ENCODE measurements at regions not wholly inside any gene's neighbourhood (a gene's known extent, or its start where the extent isn't known, plus 50 kb on each side); places are given as distances from the start of the nearest gene placed in this dataset.
A peak's percentile ranks its signal among the peaks of the same experiment; 100 is the strongest.

GRCh38 chr4:34861666-34862065 is 1382.6 kb downstream of the ARAP2 start:
- Histone ChIP-seq H3K36me3 (ENCODE audit: control insufficient read depth in 1 of 2, insufficient read depth in 2 of 2, low read length in 2 of 2) (no peaks in the 10 kb centered on the region), H3K9me3 (ENCODE audit: control insufficient read depth in 1 of 2, insufficient read depth in 1 of 2, low read depth in 1 of 2, low read length in 2 of 2) (no peaks in the 10 kb centered on the region), H3K27me3 (ENCODE audit: insufficient read depth, low read length) (no peaks in the 10 kb centered on the region), H3K9ac (ENCODE audit: low read length) (no peak overlapping the region), H3K4me1 (ENCODE audit: control insufficient read depth in 1 of 2, insufficient read depth in 2 of 2, low read length in 2 of 2) (no peaks in the 10 kb centered on the region), H3K79me2 (ENCODE audit: insufficient read depth, low read length) (no peaks in the 10 kb centered on the region), H4K20me1 (ENCODE audit: insufficient read depth) (no peaks in the 10 kb centered on the region), H3K4me3 (replicated peaks in 1 of 2; ENCODE audit: low read depth in 1 of 2, low read length in 2 of 2) (no peak overlapping the region), H3K27ac (ENCODE audit: low read depth, low read length) (no peak overlapping the region), H3K9me2 (ENCODE audit: insufficient read depth) (no peaks in the 10 kb centered on the region), H2AFZ (ENCODE audit: low read depth, low read length, poor library complexity, severe bottlenecking) (no peak overlapping the region), H3K4me2 (ENCODE audit: low read length) (no peak overlapping the region)
- no TSS peak for BruUV-seq (replicated peaks)
- intact Hi-C loops (cut with micrococcal nuclease): no loop called here
- TF ChIP-seq EZH2 (IDR thresholded peaks at IDR 0.05) (no peak), MAX (IDR thresholded peaks at IDR 0.05) (no peak), FOSL1 (IDR thresholded peaks at IDR 0.05; ENCODE audit: low read depth) (no peak), EGR1 (IDR thresholded peaks at IDR 0.05; ENCODE audit: low read depth) (no peak), ZFX (IDR thresholded peaks at IDR 0.05) (no peak), CBX3 (IDR thresholded peaks at IDR 0.05; ENCODE audit: low read depth) (no peak), SP1 (IDR thresholded peaks at IDR 0.05; ENCODE audit: low read depth) (no peak), JUND (IDR thresholded peaks at IDR 0.05) (no peak), ZBTB33 (IDR thresholded peaks at IDR 0.05; ENCODE audit: extremely low read depth, insufficient replicate concordance, low read length) (no peak), POLR2A (IDR thresholded peaks at IDR 0.05; ENCODE audit: borderline replicate concordance, extremely low read depth, insufficient read depth, insufficient read length) (no peak), RAD21 (IDR thresholded peaks at IDR 0.05; ENCODE audit: low read depth) (no peak)
- ChIA-PET CTCF (no interaction called here), POLR2A (no interaction called here), RAD21 (ENCODE audit: low non-redundant PET in 1 of 2, low total read pairs in 2 of 2, uncharacterized antibody in 2 of 2, unreplicated experiment in 2 of 2) (no interaction called here)
- DNase-seq (ENCODE audit: low read depth, low spot score) (no peak), ATAC-seq (no peak)

GRCh38 chr4:34878961-34879360 is 1365.4 kb downstream of the ARAP2 start:
- Histone ChIP-seq H3K36me3 (ENCODE audit: control insufficient read depth in 1 of 2, insufficient read depth in 2 of 2, low read length in 2 of 2) (no peaks in the 10 kb centered on the region), H4K20me1 (ENCODE audit: insufficient read depth) (no peaks in the 10 kb centered on the region), H3K79me2 (ENCODE audit: insufficient read depth, low read length) (no peaks in the 10 kb centered on the region), H3K9me2 (ENCODE audit: insufficient read depth) (no peaks in the 10 kb centered on the region), H3K4me1 (ENCODE audit: control insufficient read depth in 1 of 2, insufficient read depth in 2 of 2, low read length in 2 of 2) (no peaks in the 10 kb centered on the region), H3K4me2 (ENCODE audit: low read length) (no peak overlapping the region), H3K4me3 (replicated peaks in 1 of 2; ENCODE audit: low read depth in 1 of 2, low read length in 2 of 2) (no peak overlapping the region), H3K27me3 (ENCODE audit: insufficient read depth, low read length) (no peaks in the 10 kb centered on the region), H3K9me3 (ENCODE audit: control insufficient read depth in 1 of 2, insufficient read depth in 1 of 2, low read depth in 1 of 2, low read length in 2 of 2) (no peaks in the 10 kb centered on the region), H3K9ac (ENCODE audit: low read length) (no peak overlapping the region), H2AFZ (ENCODE audit: low read depth, low read length, poor library complexity, severe bottlenecking) (no peak overlapping the region), H3K27ac (ENCODE audit: low read depth, low read length) (no peak overlapping the region)
- ATAC-seq: no peak; the same call in 1 of the 2 replicates
- DNase-seq (ENCODE audit: low read depth, low spot score): no peak
- ChIA-PET RAD21 (ENCODE audit: low non-redundant PET in 1 of 2, low total read pairs in 2 of 2, uncharacterized antibody in 2 of 2, unreplicated experiment in 2 of 2) (no interaction called here), CTCF (no interaction called here), POLR2A (no interaction called here)
- TF ChIP-seq RAD21 (IDR thresholded peaks at IDR 0.05; ENCODE audit: low read depth) (peak; percentile 8; the same call in 1 of the 2 replicates), EZH2 (IDR thresholded peaks at IDR 0.05) (no peak), POLR2AphosphoS5 (IDR thresholded peaks at IDR 0.05; ENCODE audit: low read depth, low read length) (no peak)
- no TSS peak for BruUV-seq (replicated peaks)
- intact Hi-C loops (cut with micrococcal nuclease): no loop called here

Data from HCT116 (cell line).